GM12878 (cell line): ENCODE measurements at regions not wholly inside any gene's neighbourhood (a gene's known extent, or its start where the extent isn't known, plus 50 kb on each side); places are given as distances from the start of the nearest gene placed in this dataset.
A peak's percentile ranks its signal among the peaks of the same experiment; 100 is the strongest.

ENCODE experiments used
- EP300 ChIP-seq, 2 experiments: fragments of 150-350 bp in 1 of 2; IDR thresholded peaks; 2 replicates each; pipeline ENCODE4 v1.6.1; 2011 to 2012; ENCODE audit warnings: low read depth in 2 of 2, low read length in 2 of 2, borderline replicate concordance in 1 of 2, improper control_type of control experiment in 1 of 2, inconsistent platforms in 1 of 2; ENCODE audit not compliant: control insufficient read depth in 1 of 2
- IKZF1 ChIP-seq: fragments of 450-650 bp; conservative IDR thresholded peaks from 2 replicates; pipeline ENCODE4 v1.6.1; 2017; ENCODE audit warnings: antibody characterized with exemption, mild to moderate bottlenecking
- MEF2B ChIP-seq: fragments of 450-650 bp; IDR thresholded peaks from 2 replicates; pipeline ENCODE4 v1.6.1; 2018; ENCODE audit warnings: mild to moderate bottlenecking, moderate library complexity; ENCODE audit not compliant: partially characterized antibody, poor library complexity, severe bottlenecking
- NFIC ChIP-seq: IDR thresholded peaks from 2 replicates; pipeline ENCODE4 v1.6.1; 2012; ENCODE audit warnings: low read depth, mild to moderate bottlenecking, inconsistent platforms, low read length, moderate library complexity
- SPI1 ChIP-seq: IDR thresholded peaks from 2 replicates; pipeline ENCODE4 v1.6.1; 2011; ENCODE audit warnings: low read depth, mild to moderate bottlenecking, low read length, moderate library complexity, borderline replicate concordance; ENCODE audit not compliant: insufficient read depth
- TCF7 ChIP-seq: IDR thresholded peaks from 2 replicates; pipeline ENCODE4 v1.6.1; 2014; ENCODE audit warnings: antibody characterized with exemption, borderline replicate concordance
- ZNF217 ChIP-seq: fragments of 450-650 bp; IDR thresholded peaks from 2 replicates; pipeline ENCODE4 v1.6.1; 2017; ENCODE audit warnings: antibody characterized with exemption, mild to moderate bottlenecking
- ZSCAN29 ChIP-seq: fragments of 450-650 bp; IDR thresholded peaks from 2 replicates; pipeline ENCODE4 v1.6.1; 2017; ENCODE audit warnings: mild to moderate bottlenecking, moderate library complexity
- TF ChIP-seq, protein P1 (sequence below): fragments of 450-650 bp; IDR thresholded peaks from 2 replicates; pipeline ENCODE4 v1.6.1; 2017; ENCODE audit warnings: mild to moderate bottlenecking, moderate library complexity

DNA sequence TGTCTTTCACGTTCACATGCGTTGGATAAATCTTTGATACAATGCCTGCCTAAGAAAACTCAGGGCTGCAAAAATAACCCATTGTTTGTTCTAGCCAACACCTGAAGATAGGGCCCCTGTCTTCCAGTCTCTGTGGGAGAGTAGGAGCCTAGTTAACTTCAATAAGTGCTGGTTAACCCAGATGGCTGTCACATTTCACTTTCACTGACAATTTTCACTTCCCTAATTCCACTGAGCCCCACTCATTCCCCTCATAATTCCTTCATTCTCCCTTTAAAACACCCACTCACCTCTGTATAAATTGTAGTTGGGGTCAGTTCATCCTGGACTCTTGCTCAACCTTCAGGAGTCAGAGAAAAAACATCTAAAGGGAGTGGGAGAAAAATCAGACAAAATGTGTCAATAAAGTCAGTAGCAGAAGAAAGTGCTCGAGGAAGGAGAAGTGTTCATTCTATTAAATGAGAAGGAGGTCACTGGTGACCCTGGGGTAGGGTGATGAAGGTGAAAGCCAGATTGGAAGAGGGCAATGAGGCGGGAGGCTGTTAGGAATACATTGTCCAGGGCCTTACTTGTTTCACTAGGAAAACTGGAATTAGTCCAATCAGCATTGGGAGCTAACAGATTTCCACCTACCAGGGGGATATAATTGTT, 51.2 kb upstream of the ABI1 start (continued):
- TF ChIP-seq TCF7 = no peak
- peak in 1 of 2 experiments; percentile 36; a peak in 1 of 4 replicates for TF ChIP-seq EP300 (IDR thresholded peaks at IDR 0.05; ENCODE audit: borderline replicate concordance in 1 of 2, control insufficient read depth in 1 of 2, low read depth in 2 of 2, low read length in 2 of 2)
- TF ChIP-seq NFIC = peak; percentile 53; the same call in 1 of the 2 replicates
- no peak for TF ChIP-seq MEF2B
- TF ChIP-seq, protein P1, sequence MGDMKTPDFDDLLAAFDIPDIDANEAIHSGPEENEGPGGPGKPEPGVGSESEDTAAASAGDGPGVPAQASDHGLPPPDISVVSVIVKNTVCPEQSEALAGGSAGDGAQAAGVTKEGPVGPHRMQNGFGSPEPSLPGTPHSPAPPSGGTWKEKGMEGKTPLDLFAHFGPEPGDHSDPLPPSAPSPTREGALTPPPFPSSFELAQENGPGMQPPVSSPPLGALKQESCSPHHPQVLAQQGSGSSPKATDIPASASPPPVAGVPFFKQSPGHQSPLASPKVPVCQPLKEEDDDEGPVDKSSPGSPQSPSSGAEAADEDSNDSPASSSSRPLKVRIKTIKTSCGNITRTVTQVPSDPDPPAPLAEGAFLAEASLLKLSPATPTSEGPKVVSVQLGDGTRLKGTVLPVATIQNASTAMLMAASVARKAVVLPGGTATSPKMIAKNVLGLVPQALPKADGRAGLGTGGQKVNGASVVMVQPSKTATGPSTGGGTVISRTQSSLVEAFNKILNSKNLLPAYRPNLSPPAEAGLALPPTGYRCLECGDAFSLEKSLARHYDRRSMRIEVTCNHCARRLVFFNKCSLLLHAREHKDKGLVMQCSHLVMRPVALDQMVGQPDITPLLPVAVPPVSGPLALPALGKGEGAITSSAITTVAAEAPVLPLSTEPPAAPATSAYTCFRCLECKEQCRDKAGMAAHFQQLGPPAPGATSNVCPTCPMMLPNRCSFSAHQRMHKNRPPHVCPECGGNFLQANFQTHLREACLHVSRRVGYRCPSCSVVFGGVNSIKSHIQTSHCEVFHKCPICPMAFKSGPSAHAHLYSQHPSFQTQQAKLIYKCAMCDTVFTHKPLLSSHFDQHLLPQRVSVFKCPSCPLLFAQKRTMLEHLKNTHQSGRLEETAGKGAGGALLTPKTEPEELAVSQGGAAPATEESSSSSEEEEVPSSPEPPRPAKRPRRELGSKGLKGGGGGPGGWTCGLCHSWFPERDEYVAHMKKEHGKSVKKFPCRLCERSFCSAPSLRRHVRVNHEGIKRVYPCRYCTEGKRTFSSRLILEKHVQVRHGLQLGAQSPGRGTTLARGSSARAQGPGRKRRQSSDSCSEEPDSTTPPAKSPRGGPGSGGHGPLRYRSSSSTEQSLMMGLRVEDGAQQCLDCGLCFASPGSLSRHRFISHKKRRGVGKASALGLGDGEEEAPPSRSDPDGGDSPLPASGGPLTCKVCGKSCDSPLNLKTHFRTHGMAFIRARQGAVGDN = no peak
- no peak for TF ChIP-seq ZSCAN29
- no peak for TF ChIP-seq ZNF217
- peak; percentile 96 for TF ChIP-seq SPI1
- TF ChIP-seq IKZF1 = peak; percentile 87
